ENCODE measurements at regions not wholly inside any gene's neighbourhood (a gene's known extent, or its start where the extent isn't known, plus 50 kb on each side); places are given as distances from the start of the nearest gene placed in this dataset.

GRCh38 chr18:67310826-67311225, 205.7 kb downstream of the DSEL start:
- no peak for TF ChIP-seq ZBTB33 (IDR thresholded peaks at IDR 0.05; ENCODE audit: extremely low read depth, insufficient replicate concordance, low read length)
- TF ChIP-seq CTCF (IDR thresholded peaks at IDR 0.05 in 2 of 3, conservative IDR thresholded peaks at IDR 0.05 in 1 of 3; ENCODE audit: borderline replicate concordance in 1 of 3, insufficient read depth in 1 of 3, low read depth in 2 of 3, low read length in 2 of 3) = no peak
- no peak for TF ChIP-seq MAX (IDR thresholded peaks at IDR 0.05)
- TF ChIP-seq POLR2AphosphoS5 (IDR thresholded peaks at IDR 0.05; ENCODE audit: low read depth, low read length) = no peak
- TF ChIP-seq ZNF274 (IDR thresholded peaks at IDR 0.05; ENCODE audit: low read depth, low read length) = no peak
- TF ChIP-seq ATF3 (IDR thresholded peaks at IDR 0.05) = no peak
- no peak for TF ChIP-seq POLR2A (IDR thresholded peaks at IDR 0.05; ENCODE audit: borderline replicate concordance, extremely low read depth, insufficient read depth, insufficient read length)
- TF ChIP-seq ELF1 (IDR thresholded peaks at IDR 0.05; ENCODE audit: borderline replicate concordance, low read depth) = no peak
- TF ChIP-seq SP1 (IDR thresholded peaks at IDR 0.05; ENCODE audit: low read depth) = no peak
- no peak for TF ChIP-seq SIN3A (IDR thresholded peaks at IDR 0.05; ENCODE audit: low read depth)
- no peak for TF ChIP-seq SRF (IDR thresholded peaks at IDR 0.05; ENCODE audit: low read depth)
- no peak for TF ChIP-seq EGR1 (IDR thresholded peaks at IDR 0.05; ENCODE audit: low read depth)

All from HCT116 (cell line).